Astrocyte of the spinal cord (primary cell): ENCODE measurements at regions not wholly inside any gene's neighbourhood (a gene's known extent, or its start where the extent isn't known, plus 50 kb on each side); places are given as distances from the start of the nearest gene placed in this dataset.

Experiments used
- DNase-seq: peaks from one replicate; pipeline ENCODE4 v3.0.0; 2011; ENCODE audit warnings: low read depth, low spot score
- H3K4me3 ChIP-seq: 2 replicates; pipeline ENCODE4 v1.5.1; 2011; ENCODE audit warnings: low read depth, mild to moderate bottlenecking, low read length, moderate library complexity
- CTCF ChIP-seq: IDR thresholded peaks from 2 replicates; pipeline ENCODE4 v1.5.1; 2012; ENCODE audit warnings: low read depth, mild to moderate bottlenecking, low read length, inconsistent platforms
- in situ Hi-C: cut with HindIII; loops from 2 replicates; pipeline ENCODE4 v1.10.0; 2017; ENCODE audit warnings: low sequenced_read_pairs

- DNase-seq: no peak
- no peak overlapping the region for H3K4me3 ChIP-seq
- TF ChIP-seq CTCF: no peak
- in situ Hi-C loops: no loop called here
Observed at GRCh38 chr12:19646599-19646998, 207.3 kb downstream of the AEBP2 start.

- H3K4me3 ChIP-seq: no peak overlapping the region
- in situ Hi-C loops: no loop called here
- TF ChIP-seq CTCF: no peak
- DNase-seq: no peak
Observed at GRCh38 chr12:19647806-19648556, 208.7 kb downstream of the AEBP2 start.

GRCh38 chr12:19648591-19648990 is 209.3 kb downstream of the AEBP2 start:
- no peak for DNase-seq
- H3K4me3 ChIP-seq: no peak overlapping the region
- no peak for TF ChIP-seq CTCF
- in situ Hi-C loops: no loop called here

- no peak for DNase-seq
- H3K4me3 ChIP-seq: no peak overlapping the region
- in situ Hi-C loops: no loop called here
- TF ChIP-seq CTCF: no peak
Observed at GRCh38 chr12:19652386-19652785, 213.1 kb downstream of the AEBP2 start.

GRCh38 chr12:19654650-19655376 is 215.5 kb downstream of the AEBP2 start:
- TF ChIP-seq CTCF: no peak
- in situ Hi-C loops: no loop called here
- DNase-seq: peak; percentile 5
- no peak overlapping the region for H3K4me3 ChIP-seq

- no peak for TF ChIP-seq CTCF
- no peak for DNase-seq
- H3K4me3 ChIP-seq: no peak overlapping the region
- in situ Hi-C loops: no loop called here
Observed at GRCh38 chr12:19657118-19657731, 217.9 kb downstream of the AEBP2 start.
